Muscle of leg (tissue), 3 donors: ENCODE measurements at regions not wholly inside any gene's neighbourhood (a gene's known extent, or its start where the extent isn't known, plus 50 kb on each side); places are given as distances from the start of the nearest gene placed in this dataset.

Source experiments
- DNase-seq: peaks from one replicate; pipeline ENCODE4 v3.0.0; 2013
- H3K27ac ChIP-seq: one replicate; pipeline ENCODE4 v1.5.1; 2013; ENCODE audit warnings: mild to moderate bottlenecking, low read length, control low read depth
- H3K27me3 ChIP-seq: one replicate; pipeline ENCODE4 v1.6.1; 2013; ENCODE audit warnings: low read length; ENCODE audit not compliant: control insufficient read depth, insufficient read depth
- H3K36me3 ChIP-seq: one replicate; pipeline ENCODE4 v1.6.1; 2013; ENCODE audit warnings: low read length; ENCODE audit not compliant: control insufficient read depth, insufficient read depth
- H3K4me1 ChIP-seq: one replicate; pipeline ENCODE4 v1.6.1; 2013; ENCODE audit warnings: low read length; ENCODE audit not compliant: control insufficient read depth, insufficient read depth
- H3K4me3 ChIP-seq: one replicate; pipeline ENCODE4 v1.5.1; 2013; ENCODE audit warnings: low read length, control low read depth
- H3K9me3 ChIP-seq: replicated peaks from 2 replicates; pipeline ENCODE4 v1.6.1; 2013; ENCODE audit warnings: low read depth, low read length; ENCODE audit not compliant: control insufficient read depth
- WGBS: methylation state at CpG from one replicate; pipeline ENCODE4 v1.1.5; 2013; ENCODE audit warnings: missing lambda C conversion rate; ENCODE audit not compliant: insufficient coverage; 5-methylcytosine and 5-hydroxymethylcytosine counted together

- peak; percentile 79 for DNase-seq
- 25% methylated on average over 2 of the region's 2 CpGs for WGBS
Observed at GRCh38 chr3:106675451-106675850, 701.8 kb upstream of the CCDC54 start.

DNA sequence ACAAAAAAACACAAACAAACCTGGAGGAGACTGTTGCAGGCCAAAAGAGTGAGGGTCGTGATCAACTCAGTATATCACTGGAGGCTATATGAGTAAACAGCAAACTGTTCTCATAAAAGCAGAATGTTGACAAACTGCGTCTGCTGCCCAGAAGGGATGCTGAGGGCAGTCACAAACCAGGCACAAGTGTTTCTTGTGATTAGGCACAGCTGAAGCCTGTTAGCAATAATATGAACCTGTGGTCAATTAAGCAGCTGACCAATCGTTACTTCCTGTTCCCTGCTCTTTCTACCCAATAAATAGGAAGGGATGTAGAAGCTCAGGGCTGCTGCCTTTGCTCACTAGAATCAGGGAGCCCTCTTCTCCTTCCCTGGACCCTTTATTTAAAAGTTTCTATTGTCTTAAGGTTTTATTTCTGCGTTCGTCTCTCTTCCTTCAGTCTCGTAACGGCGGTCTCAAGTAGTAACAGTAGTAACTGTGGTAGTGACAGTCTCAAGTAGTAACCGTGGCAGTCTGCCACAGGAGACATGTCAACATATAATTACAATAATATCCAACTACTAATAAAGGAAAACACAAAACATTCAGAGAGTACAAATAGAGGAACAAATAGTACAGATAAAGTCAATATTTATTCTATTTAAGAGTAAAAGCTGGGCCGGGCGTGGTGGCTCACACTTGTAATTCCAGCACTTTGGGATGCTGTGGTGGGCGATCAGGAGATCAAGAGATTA lies 698.4 kb upstream of the CCDC54 start:
- H3K27ac ChIP-seq: no peak overlapping the region
- no peaks in the 10 kb centered on the region for H3K4me1 ChIP-seq
- no peak overlapping the region for H3K4me3 ChIP-seq
- WGBS: 76% methylated on average over 3 of the region's 12 CpGs
- no peaks in the 10 kb centered on the region for H3K9me3 ChIP-seq
- no peaks in the 10 kb centered on the region for H3K27me3 ChIP-seq
- DNase-seq: no peak
- H3K36me3 ChIP-seq: no peaks in the 10 kb centered on the region

More at GRCh38 chr3:106675451-106675850, 701.8 kb upstream of the CCDC54 start:
- no peaks in the 10 kb centered on the region for H3K4me1 ChIP-seq
- no peak overlapping the region for H3K4me3 ChIP-seq
- H3K36me3 ChIP-seq: no peaks in the 10 kb centered on the region
- H3K27ac ChIP-seq: no peak overlapping the region
- no peaks in the 10 kb centered on the region for H3K27me3 ChIP-seq
- H3K9me3 ChIP-seq: no peaks in the 10 kb centered on the region

GRCh38 chr3:106683953-106684620 lies 693.2 kb upstream of the CCDC54 start:
- H3K4me3 ChIP-seq: no peak overlapping the region
- no peak overlapping the region for H3K27ac ChIP-seq
- no peak for DNase-seq
- H3K27me3 ChIP-seq: no peaks in the 10 kb centered on the region
- H3K36me3 ChIP-seq: no peaks in the 10 kb centered on the region
- H3K4me1 ChIP-seq: no peaks in the 10 kb centered on the region
- no peaks in the 10 kb centered on the region for H3K9me3 ChIP-seq

GRCh38 chr3:106685745-106686144 lies 691.5 kb upstream of the CCDC54 start:
- no peak for DNase-seq
- H3K36me3 ChIP-seq: no peaks in the 10 kb centered on the region
- no peaks in the 10 kb centered on the region for H3K9me3 ChIP-seq
- no peak overlapping the region for H3K4me3 ChIP-seq
- no peaks in the 10 kb centered on the region for H3K4me1 ChIP-seq
- WGBS: no CpG with 5 or more reads among the region's 5 CpGs
- no peaks in the 10 kb centered on the region for H3K27me3 ChIP-seq
- H3K27ac ChIP-seq: no peak overlapping the region

DNA sequence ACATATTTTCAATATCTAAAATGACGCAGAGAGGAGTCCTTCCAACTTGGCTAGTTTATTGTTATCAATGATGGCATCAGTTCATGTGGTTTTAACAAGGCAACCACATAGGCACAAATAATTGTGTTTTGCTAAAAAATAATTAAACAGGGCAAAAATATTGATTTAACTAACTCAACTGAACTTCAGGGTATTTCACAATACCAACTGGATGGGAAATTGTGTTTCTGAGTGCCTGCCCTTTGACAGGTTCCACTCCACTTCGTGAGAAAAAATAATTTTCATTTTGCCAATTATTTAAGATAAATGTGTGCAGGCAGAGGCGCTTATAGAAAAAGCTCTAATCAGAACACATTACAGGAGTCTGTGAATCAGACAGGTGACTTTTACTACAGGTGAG lies 689.3 kb upstream of the CCDC54 start:
- DNase-seq: no peak
- no peak overlapping the region for H3K27ac ChIP-seq
- H3K27me3 ChIP-seq: no peaks in the 10 kb centered on the region
- no peaks in the 10 kb centered on the region for H3K4me1 ChIP-seq
- H3K9me3 ChIP-seq: no peaks in the 10 kb centered on the region
- H3K4me3 ChIP-seq: no peak overlapping the region
- no peaks in the 10 kb centered on the region for H3K36me3 ChIP-seq
- WGBS: no CpG with 5 or more reads among the region's 3 CpGs

DNA sequence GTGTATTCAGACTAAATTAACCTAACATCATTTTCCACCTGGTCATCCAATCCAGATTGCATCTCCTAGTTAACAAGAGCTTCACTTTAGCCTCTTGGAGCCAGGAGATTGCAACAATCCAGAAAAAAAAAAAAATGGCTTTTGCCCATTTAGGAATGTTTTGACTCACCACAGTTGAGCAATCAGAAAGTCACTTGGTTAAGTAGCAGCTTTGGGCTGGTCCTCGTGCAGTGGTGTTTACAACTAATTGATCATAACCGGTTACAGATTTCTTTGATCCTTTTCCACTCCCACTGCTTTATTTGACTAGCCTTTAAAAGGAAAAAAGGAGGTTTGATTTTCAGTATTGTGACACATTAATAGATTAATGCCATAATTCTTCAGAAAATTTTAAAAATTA lies 688.8 kb upstream of the CCDC54 start:
- DNase-seq: no peak
- H3K27me3 ChIP-seq: no peaks in the 10 kb centered on the region
- H3K36me3 ChIP-seq: no peaks in the 10 kb centered on the region
- no peak overlapping the region for H3K4me3 ChIP-seq
- WGBS: 60% methylated on average over 1 of the region's 2 CpGs
- H3K4me1 ChIP-seq: no peaks in the 10 kb centered on the region
- H3K9me3 ChIP-seq: no peaks in the 10 kb centered on the region
- no peak overlapping the region for H3K27ac ChIP-seq

DNA sequence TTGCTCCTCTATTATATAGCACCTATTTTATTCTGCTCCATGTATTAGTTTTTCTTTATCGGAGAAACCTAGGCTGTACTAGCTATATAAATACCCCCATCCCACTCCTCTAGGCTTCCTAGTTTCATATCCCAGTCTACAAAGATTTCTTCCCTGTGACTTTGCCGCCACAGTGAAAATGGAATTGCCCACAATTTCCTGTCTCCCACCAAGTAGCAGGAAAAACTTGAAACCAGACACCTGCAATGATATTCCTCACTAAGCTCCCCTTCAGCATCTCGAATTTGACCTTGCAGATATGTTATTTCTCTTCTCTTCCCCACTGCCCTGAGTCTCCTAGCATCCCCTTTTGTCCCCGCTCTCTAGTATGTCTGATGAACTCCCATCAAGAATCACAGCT lies 685.8 kb upstream of the CCDC54 start:
- H3K27ac ChIP-seq: no peak overlapping the region
- H3K4me1 ChIP-seq: no peaks in the 10 kb centered on the region
- H3K27me3 ChIP-seq: no peaks in the 10 kb centered on the region
- no peaks in the 10 kb centered on the region for H3K36me3 ChIP-seq
- DNase-seq: no peak
- H3K4me3 ChIP-seq: no peak overlapping the region
- WGBS: 75% methylated on average over 2 of the region's 4 CpGs
- no peaks in the 10 kb centered on the region for H3K9me3 ChIP-seq

DNA sequence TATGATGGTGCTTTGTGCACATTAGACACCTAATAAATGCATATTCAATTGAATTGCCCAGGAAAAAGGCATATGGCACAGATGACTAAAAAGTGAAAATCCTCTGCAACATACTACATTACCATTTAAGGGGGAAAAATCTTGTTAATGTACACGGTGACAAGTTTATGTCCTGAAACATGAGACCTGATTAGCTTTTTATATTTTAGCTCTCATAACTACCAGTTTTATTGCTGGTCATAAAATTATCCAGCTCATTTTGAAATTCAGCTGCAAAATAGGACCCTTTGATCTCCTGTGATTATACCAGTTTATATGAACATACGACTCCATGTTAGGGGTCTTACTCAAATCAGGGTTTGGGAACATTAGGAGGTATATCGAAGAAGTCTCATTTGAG lies 684.6 kb upstream of the CCDC54 start:
- Histone ChIP-seq H3K4me1 (no peaks in the 10 kb centered on the region), H3K4me3 (no peak overlapping the region), H3K27ac (no peak overlapping the region), H3K9me3 (no peaks in the 10 kb centered on the region), H3K36me3 (no peaks in the 10 kb centered on the region), H3K27me3 (no peaks in the 10 kb centered on the region)
- 50% methylated on average over 1 of the region's 3 CpGs for WGBS
- no peak for DNase-seq

DNA sequence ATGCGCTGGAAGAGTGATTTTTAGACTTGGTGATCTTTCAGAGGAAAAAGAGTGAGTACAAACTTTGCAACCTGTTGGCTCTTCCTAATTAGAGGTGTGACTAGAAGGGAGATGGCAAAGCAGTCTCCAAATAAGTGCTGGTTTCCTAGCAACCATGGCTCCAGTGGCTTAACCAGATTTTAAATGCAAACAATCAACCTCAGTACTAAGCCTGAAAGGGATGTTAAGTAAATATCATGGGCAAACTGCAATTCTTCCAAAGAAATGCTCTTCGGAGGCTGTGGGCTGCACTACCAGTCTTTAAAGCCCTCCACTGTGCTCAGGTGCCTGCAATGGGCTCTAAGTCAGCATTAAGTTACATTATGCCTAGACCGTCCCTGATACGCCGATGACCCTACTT lies 678.1 kb upstream of the CCDC54 start:
- 83% methylated on average over 1 of the region's 5 CpGs for WGBS
- no peaks in the 10 kb centered on the region for H3K9me3 ChIP-seq
- H3K36me3 ChIP-seq: no peaks in the 10 kb centered on the region
- no peaks in the 10 kb centered on the region for H3K27me3 ChIP-seq
- no peak overlapping the region for H3K27ac ChIP-seq
- no peak for DNase-seq
- H3K4me1 ChIP-seq: no peaks in the 10 kb centered on the region
- H3K4me3 ChIP-seq: no peak overlapping the region

- H3K9me3 ChIP-seq: no peaks in the 10 kb centered on the region
- no CpG with 5 or more reads among the region's 1 CpG for WGBS
Observed at GRCh38 chr3:106700981-106701380, 676.3 kb upstream of the CCDC54 start.

More at GRCh38 chr3:106700981-106701380, 676.3 kb upstream of the CCDC54 start:
- Histone ChIP-seq H3K36me3 (no peaks in the 10 kb centered on the region), H3K4me3 (no peak overlapping the region), H3K27me3 (no peaks in the 10 kb centered on the region), H3K27ac (no peak overlapping the region), H3K4me1 (no peaks in the 10 kb centered on the region)
- DNase-seq: no peak
